Aorta (tissue), 5 donors: ENCODE measurements at regions not wholly inside any gene's neighbourhood (a gene's known extent, or its start where the extent isn't known, plus 50 kb on each side); places are given as distances from the start of the nearest gene placed in this dataset.
A peak's percentile ranks its signal among the peaks of the same experiment; 100 is the strongest.

Experiments used
- ATAC-seq: fragments of 200-7000 bp; cut with Tn5 transposase; one replicate; pipeline ENCODE4 v1.9.1; 2022; ENCODE audit warnings: moderate library complexity; ENCODE audit not compliant: low FRiP score
- DNase-seq, 2 donors: peaks; one replicate each; pipeline ENCODE4 v3.0.0-alpha.2; 2020
- H3K27ac ChIP-seq, 2 donors: one replicate each; pipeline ENCODE4 v1.5.1; 2013; ENCODE audit warnings: low read length in 2 of 2, mild to moderate bottlenecking in 2 of 2, moderate library complexity in 2 of 2, control low read depth in 1 of 2, inconsistent platforms in 1 of 2, low read depth in 1 of 2
- H3K27me3 ChIP-seq, 2 donors: one replicate each; pipeline ENCODE4 v1.6.1; 2013; ENCODE audit warnings: control low read depth in 1 of 2, low read length in 1 of 2, mild to moderate bottlenecking in 1 of 2, moderate library complexity in 1 of 2; ENCODE audit not compliant: insufficient read depth in 2 of 2, control insufficient read depth in 1 of 2
- H3K36me3 ChIP-seq, 2 donors: one replicate each; pipeline ENCODE4 v1.6.1; 2013; ENCODE audit warnings: control low read depth in 1 of 2, low read length in 1 of 2, mild to moderate bottlenecking in 1 of 2; ENCODE audit not compliant: insufficient read depth in 2 of 2, control insufficient read depth in 1 of 2
- H3K4me1 ChIP-seq, 2 donors: one replicate each; pipeline ENCODE4 v1.6.1; 2013; ENCODE audit warnings: low read length in 2 of 2, control low read depth in 1 of 2, mild to moderate bottlenecking in 1 of 2, moderate library complexity in 1 of 2; ENCODE audit not compliant: insufficient read depth in 2 of 2, control insufficient read depth in 1 of 2
- H3K4me3 ChIP-seq, 2 donors: one replicate each; pipeline ENCODE4 v1.5.1; 2013; ENCODE audit warnings: low read length in 2 of 2, control low read depth in 1 of 2, mild to moderate bottlenecking in 1 of 2
- H3K9me3 ChIP-seq: one replicate; pipeline ENCODE4 v1.6.1; 2013; ENCODE audit warnings: mild to moderate bottlenecking, low read length; ENCODE audit not compliant: control insufficient read depth
- WGBS, 2 donors: extraction: QIAGEN DNeasy Blood & Tissue Kit; methylation state at CpG; one replicate each; pipeline ENCODE4 v1.1.7; 2013; 5-methylcytosine and 5-hydroxymethylcytosine counted together
- intact Hi-C, 2 donors: fragments of 100-400 bp; cut with DNase I; formaldehyde crosslinking; loops; one replicate each; pipeline versions ENCODE4 v1.14.2 to v1.15.0; 2022
- donor health status: healthy with polysubstance abuse.
- donor health status: Bipolar disorder and iron deficiency.
- donor health status: DM: no; HTN: no; CAD: no.
- donor health status: DM: no; HTN: no; CAD: no.
- donor health status: DM: yes; HTN: yes; CAD: no.

GRCh38 chr10:8586504-8586903, 532.0 kb downstream of the GATA3 start:
- 77 to 84% methylated on average over 3 of the region's 3 CpGs for WGBS, 2 donors
- no peak for DNase-seq

GRCh38 chr10:8588135-8588534, 533.6 kb downstream of the GATA3 start:
- DNase-seq (no peak), ATAC-seq (no peak)
- Histone ChIP-seq H3K27me3 (no peaks in the 10 kb centered on the region), H3K4me1 (no peaks in the 10 kb centered on the region), H3K27ac (no peak overlapping the region), H3K36me3 (no peaks in the 10 kb centered on the region), H3K9me3 (peaks cover 1% of the 10 kb centered on the region), H3K4me3 (no peak overlapping the region)
- intact Hi-C loops, result no loop called here
- 47 to 58% methylated on average over 3 of the region's 3 CpGs for WGBS, 2 donors

More at GRCh38 chr10:8586504-8586903, 532.0 kb downstream of the GATA3 start:
- Histone ChIP-seq H3K27me3 (no peaks in the 10 kb centered on the region), H3K4me1 (no peaks in the 10 kb centered on the region), H3K4me3 (no peak overlapping the region), H3K9me3 (peaks cover 1% of the 10 kb centered on the region), H3K36me3 (no peaks in the 10 kb centered on the region), H3K27ac (no peak overlapping the region)
- intact Hi-C loops, result no loop called here
- no peak for ATAC-seq

- Histone ChIP-seq H3K4me3 (no peak overlapping the region), H3K27me3 (no peaks in the 10 kb centered on the region), H3K9me3 (no peaks in the 10 kb centered on the region), H3K27ac (no peak overlapping the region), H3K36me3 (no peaks in the 10 kb centered on the region), H3K4me1 (no peaks in the 10 kb centered on the region)
- ATAC-seq, result no peak
- intact Hi-C loops, result no loop called here
- DNase-seq, result no peak
Observed at GRCh38 chr10:8590518-8590917, 536.0 kb downstream of the GATA3 start.

GRCh38 chr10:8591640-8592039, 537.2 kb downstream of the GATA3 start:
- Histone ChIP-seq H3K27ac (no peak overlapping the region), H3K36me3 (no peaks in the 10 kb centered on the region), H3K27me3 (no peaks in the 10 kb centered on the region), H3K4me3 (no peak overlapping the region), H3K4me1 (no peaks in the 10 kb centered on the region), H3K9me3 (peaks cover 1% of the 10 kb centered on the region)
- DNase-seq, result no peak
- intact Hi-C loops, result no loop called here
- 83 to 88% methylated on average over 7 of the region's 7 CpGs for WGBS, 2 donors
- ATAC-seq, result no peak

GRCh38 chr10:8594176-8594575, 539.7 kb downstream of the GATA3 start:
- intact Hi-C loops, result no loop called here
- no peak overlapping the region for H3K27ac ChIP-seq
- no peaks in the 10 kb centered on the region for H3K27me3 ChIP-seq
- 87% methylated on average over 8 of the region's 8 CpGs for WGBS, 2 donors
- no peaks in the 10 kb centered on the region for H3K36me3 ChIP-seq
- DNase-seq (no peak), ATAC-seq (no peak)
- no peaks in the 10 kb centered on the region for H3K4me1 ChIP-seq
- H3K4me3 ChIP-seq, result no peak overlapping the region
- H3K9me3 ChIP-seq, result peaks cover 1% of the 10 kb centered on the region

- H3K4me1 ChIP-seq, result no peaks in the 10 kb centered on the region
- peaks cover 1% of the 10 kb centered on the region for H3K9me3 ChIP-seq
- H3K27me3 ChIP-seq, result no peaks in the 10 kb centered on the region
- ATAC-seq (no peak), DNase-seq (no peak)
- H3K36me3 ChIP-seq, result no peaks in the 10 kb centered on the region
- H3K4me3 ChIP-seq, result no peak overlapping the region
- intact Hi-C loops, result no loop called here
- no peak overlapping the region for H3K27ac ChIP-seq
- WGBS, 2 donors, result 68 to 76% methylated on average over 5 of the region's 5 CpGs
Observed at GRCh38 chr10:8594711-8595110, 540.2 kb downstream of the GATA3 start.

- Histone ChIP-seq H3K36me3 (no peaks in the 10 kb centered on the region), H3K27me3 (no peaks in the 10 kb centered on the region), H3K9me3 (peaks cover 1% of the 10 kb centered on the region), H3K4me3 (no peak overlapping the region), H3K4me1 (no peaks in the 10 kb centered on the region), H3K27ac (no peak overlapping the region)
- DNase-seq (no peak), ATAC-seq (no peak)
- WGBS, 2 donors, result 60 to 63% methylated on average over 3 of the region's 3 CpGs
- intact Hi-C loops, result no loop called here
Observed at GRCh38 chr10:8595140-8595539, 540.7 kb downstream of the GATA3 start.

- Histone ChIP-seq H3K4me1 (no peaks in the 10 kb centered on the region), H3K4me3 (no peak overlapping the region), H3K36me3 (no peaks in the 10 kb centered on the region), H3K27me3 (no peaks in the 10 kb centered on the region), H3K9me3 (peaks cover 1% of the 10 kb centered on the region), H3K27ac (no peak overlapping the region)
- intact Hi-C loops, result no loop called here
- no peak for DNase-seq
- ATAC-seq, result peak; percentile 33
- 39 to 46% methylated on average over 5 of the region's 5 CpGs for WGBS, 2 donors
Observed at GRCh38 chr10:8596929-8597472, 542.5 kb downstream of the GATA3 start.

GRCh38 chr10:8600192-8600591, 545.7 kb downstream of the GATA3 start:
- intact Hi-C loops, result no loop called here
- 92 to 93% methylated on average over 3 of the region's 3 CpGs for WGBS, 2 donors

More at GRCh38 chr10:8600192-8600591, 545.7 kb downstream of the GATA3 start:
- Histone ChIP-seq H3K36me3 (no peaks in the 10 kb centered on the region), H3K9me3 (peaks cover 1% of the 10 kb centered on the region), H3K27ac (no peak overlapping the region), H3K27me3 (no peaks in the 10 kb centered on the region), H3K4me1 (no peaks in the 10 kb centered on the region), H3K4me3 (no peak overlapping the region)
- ATAC-seq (no peak), DNase-seq (no peak)
